ENCODE measurements at regions not wholly inside any gene's neighbourhood (a gene's known extent, or its start where the extent isn't known, plus 50 kb on each side); places are given as distances from the start of the nearest gene placed in this dataset.
"Not testable (repeated sequence)": the region's sequence is repeated elsewhere in the genome, so short reads cannot be mapped to it uniquely, and the experiment has no call there.

DNA sequence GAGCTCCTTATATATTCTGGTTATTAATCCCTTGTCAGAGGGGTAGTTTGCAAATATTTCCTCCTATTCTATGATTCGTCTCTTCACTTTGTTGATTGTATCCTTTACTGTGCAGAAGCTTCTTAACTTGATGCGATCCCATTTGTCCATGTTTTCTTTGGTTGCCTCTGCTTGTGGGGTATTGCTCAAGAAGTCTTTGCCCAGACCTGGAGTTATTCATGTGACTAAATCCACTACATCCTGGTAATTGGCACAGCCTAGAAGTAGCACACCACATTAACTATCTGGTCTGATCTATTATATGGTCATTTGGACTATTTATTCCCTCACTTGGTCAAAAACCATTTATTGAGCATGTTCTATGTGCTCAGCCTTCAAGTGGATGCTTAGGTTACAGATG is 164.8 kb upstream of the ATP11B start:
- ATAC-seq (replicated peaks) (no peak), DNase-seq (no peak)
- Mint-ChIP-seq H3K36me3 (no peaks in the 10 kb centered on the region), H3K4me3 (no peak overlapping the region), H3K27ac (no peak overlapping the region), H3K9me3 (no peaks in the 10 kb centered on the region), H3K27me3 (peaks cover 8 to 14% of the 10 kb centered on the region in 2 donors), H3K4me1 (no peaks in the 10 kb centered on the region)

- no peaks in the 10 kb centered on the region for H3K4me1 Mint-ChIP-seq
- H3K36me3 Mint-ChIP-seq: no peaks in the 10 kb centered on the region
- H3K27me3 Mint-ChIP-seq: peaks cover 7 to 14% of the 10 kb centered on the region in 2 donors
- ATAC-seq (replicated peaks): no peak
- no peak overlapping the region for H3K27ac Mint-ChIP-seq
- no peak overlapping the region for H3K4me3 Mint-ChIP-seq
- H3K9me3 Mint-ChIP-seq: no peaks in the 10 kb centered on the region
- no peak for DNase-seq
Measured at GRCh38 chr3:182629521-182629920, 163.8 kb upstream of the ATP11B start.

- Mint-ChIP-seq H3K27me3 (peaks cover 4 to 10% of the 10 kb centered on the region in 2 donors), H3K4me1 (no peaks in the 10 kb centered on the region)
- ATAC-seq (replicated peaks): peak in 1 of 2 donors; percentile 7
Measured at GRCh38 chr3:182631183-182632076, 161.9 kb upstream of the ATP11B start.

GRCh38 chr3:182632077-182632393 is 161.3 kb upstream of the ATP11B start:
- Mint-ChIP-seq H3K27ac (no peak overlapping the region), H3K36me3 (no peaks in the 10 kb centered on the region), H3K9me3 (no peaks in the 10 kb centered on the region), H3K4me1 (no peaks in the 10 kb centered on the region), H3K4me3 (no peak overlapping the region), H3K27me3 (peaks cover 5 to 12% of the 10 kb centered on the region in 2 donors)
- DNase-seq (no peak), ATAC-seq (replicated peaks) (no peak)

More at GRCh38 chr3:182631183-182632076, 161.9 kb upstream of the ATP11B start:
- no peak overlapping the region for H3K4me3 Mint-ChIP-seq
- no peak overlapping the region for H3K27ac Mint-ChIP-seq
- no peaks in the 10 kb centered on the region for H3K36me3 Mint-ChIP-seq
- H3K9me3 Mint-ChIP-seq: no peaks in the 10 kb centered on the region
- no peak for DNase-seq

- H3K27ac Mint-ChIP-seq: no peak overlapping the region
- H3K4me3 Mint-ChIP-seq: no peak overlapping the region
- no peaks in the 10 kb centered on the region for H3K36me3 Mint-ChIP-seq
- no peak for DNase-seq
- ATAC-seq (replicated peaks): no peak
- peaks cover 12 to 20% of the 10 kb centered on the region in 2 donors for H3K27me3 Mint-ChIP-seq
- no peaks in the 10 kb centered on the region for H3K4me1 Mint-ChIP-seq
- no peaks in the 10 kb centered on the region for H3K9me3 Mint-ChIP-seq
Measured at GRCh38 chr3:182633186-182633585, 160.1 kb upstream of the ATP11B start.

DNA sequence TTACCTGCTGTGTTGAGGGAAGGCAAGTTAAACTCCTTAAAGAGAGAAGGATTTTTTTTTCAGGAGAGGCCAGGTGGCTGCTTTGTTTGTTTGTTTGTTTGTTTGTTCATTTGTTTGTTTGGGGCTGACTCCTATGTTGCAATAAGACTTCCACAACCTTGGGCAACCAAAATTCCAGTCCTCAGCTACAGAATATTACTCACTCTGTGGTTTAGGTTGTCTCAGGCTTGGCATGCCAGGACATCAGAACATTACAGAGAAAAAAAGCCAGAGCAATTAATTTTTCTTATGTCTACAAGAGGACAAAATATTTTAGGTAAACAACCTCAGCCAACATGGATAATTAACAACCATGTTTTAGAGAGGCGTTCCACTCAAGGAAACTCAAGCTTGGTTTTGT is 156.7 kb upstream of the ATP11B start:
- Mint-ChIP-seq H3K27ac (no peak overlapping the region), H3K4me3 (no peak overlapping the region), H3K36me3 (no peaks in the 10 kb centered on the region), H3K27me3 (peaks cover 13 to 23% of the 10 kb centered on the region in 2 donors), H3K9me3 (peaks cover 3 to 4% of the 10 kb centered on the region in 2 donors), H3K4me1 (no peaks in the 10 kb centered on the region)
- DNase-seq (no peak), ATAC-seq (replicated peaks) (no peak)

- no peaks in the 10 kb centered on the region for H3K36me3 Mint-ChIP-seq
- H3K4me3 Mint-ChIP-seq: no peak overlapping the region
- DNase-seq: no peak
- peaks cover 3 to 4% of the 10 kb centered on the region in 2 donors for H3K9me3 Mint-ChIP-seq
- H3K27ac Mint-ChIP-seq: no peak overlapping the region
- peaks cover 13 to 23% of the 10 kb centered on the region in 2 donors for H3K27me3 Mint-ChIP-seq
- no peaks in the 10 kb centered on the region for H3K4me1 Mint-ChIP-seq
- ATAC-seq (replicated peaks): peak in 1 of 2 donors; percentile 19
Measured at GRCh38 chr3:182637350-182638110, 155.8 kb upstream of the ATP11B start.

GRCh38 chr3:182644013-182644412 is 149.3 kb upstream of the ATP11B start:
- ATAC-seq (replicated peaks) (no peak), DNase-seq (no peak)
- Mint-ChIP-seq H3K27ac (no peak overlapping the region), H3K4me1 (no peaks in the 10 kb centered on the region), H3K4me3 (no peak overlapping the region), H3K9me3 (peaks cover 3 to 4% of the 10 kb centered on the region in 2 donors), H3K27me3 (peaks cover 7 to 29% of the 10 kb centered on the region in 2 donors), H3K36me3 (no peaks in the 10 kb centered on the region)

DNA sequence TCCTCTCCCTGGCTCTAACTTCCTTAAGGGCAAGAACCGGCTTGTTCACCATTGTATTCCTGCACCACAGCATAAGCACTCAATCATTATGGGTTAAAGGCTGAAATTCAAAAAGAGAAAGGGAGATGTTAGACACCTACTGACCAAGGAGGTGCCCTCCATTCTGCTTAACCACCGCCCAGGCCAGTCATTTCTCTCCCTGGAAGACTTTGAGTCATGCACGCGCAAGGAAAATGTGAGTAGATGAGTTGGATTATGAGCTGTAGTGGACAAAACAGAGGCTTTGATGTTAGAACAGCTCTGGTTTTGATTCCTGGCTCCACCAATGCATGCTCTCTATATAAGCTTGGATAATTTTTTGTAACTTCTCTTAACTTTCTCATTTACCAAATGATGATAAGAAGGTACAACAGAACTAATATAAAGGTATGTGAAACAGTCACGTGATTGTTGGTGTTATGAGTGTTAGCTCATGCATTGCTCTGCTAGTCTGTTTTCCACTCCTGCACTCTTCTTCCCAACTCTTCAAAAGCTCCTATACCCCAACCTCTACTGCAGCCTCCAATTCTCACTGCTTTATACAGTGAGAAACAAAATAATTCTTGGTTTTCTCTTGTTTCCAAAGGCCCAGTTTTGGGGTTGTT is 148.4 kb upstream of the ATP11B start:
- no peak for DNase-seq
- Mint-ChIP-seq H3K27ac (no peak overlapping the region), H3K9me3 (peaks cover 3 to 4% of the 10 kb centered on the region in 2 donors), H3K36me3 (no peaks in the 10 kb centered on the region), H3K4me3 (no peak overlapping the region), H3K4me1 (no peaks in the 10 kb centered on the region), H3K27me3 (peaks cover 7 to 29% of the 10 kb centered on the region in 2 donors)
- ATAC-seq (replicated peaks): peak; percentile 41 to 43

DNA sequence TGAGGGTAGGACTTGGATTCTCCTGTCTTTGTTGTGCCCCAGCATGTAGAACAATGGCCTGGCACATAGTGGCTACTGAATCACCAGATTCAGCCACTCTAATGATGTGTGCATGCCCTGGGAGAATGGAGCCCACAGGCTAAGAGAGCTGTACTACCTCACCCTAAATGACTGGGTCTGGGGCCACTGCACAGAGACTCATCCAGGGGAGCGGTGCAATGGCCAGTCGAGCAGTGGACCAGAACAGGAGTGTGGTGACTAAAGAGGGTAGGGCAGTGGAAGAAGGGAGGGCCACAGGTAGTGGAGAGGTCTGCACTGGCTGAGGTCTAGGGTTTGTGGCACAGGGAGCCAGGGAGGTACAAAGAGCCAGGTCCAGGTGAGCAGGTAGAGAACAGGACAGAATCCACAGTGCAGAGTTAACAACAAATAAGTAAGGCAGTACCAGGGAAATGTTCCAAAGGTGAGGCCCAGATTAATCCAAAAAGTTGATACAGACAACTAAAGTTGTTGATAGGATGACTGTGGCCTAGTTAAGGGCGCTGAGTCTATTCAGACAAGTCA is 142.7 kb upstream of the ATP11B start:
- Mint-ChIP-seq H3K4me1 (no peaks in the 10 kb centered on the region), H3K36me3 (no peaks in the 10 kb centered on the region)
- no peak for ATAC-seq (replicated peaks)

GRCh38 chr3:182651461-182651860 is 141.8 kb upstream of the ATP11B start:
- Mint-ChIP-seq H3K36me3 (no peaks in the 10 kb centered on the region), H3K9me3 (peaks cover 0 to 4% of the 10 kb centered on the region in 2 donors), H3K4me1 (no peaks in the 10 kb centered on the region), H3K27me3 (peaks cover 13 to 15% of the 10 kb centered on the region in 2 donors), H3K4me3 (no peak overlapping the region), H3K27ac (no peak overlapping the region)
- no peak for DNase-seq
- no peak for ATAC-seq (replicated peaks)

More for the DNA sequence above, 142.7 kb upstream of the ATP11B start:
- no peak overlapping the region for H3K4me3 Mint-ChIP-seq
- H3K27ac Mint-ChIP-seq: no peak overlapping the region
- no peak for DNase-seq
- H3K27me3 Mint-ChIP-seq: peaks cover 13 to 17% of the 10 kb centered on the region in 2 donors
- H3K9me3 Mint-ChIP-seq: peaks cover 0 to 4% of the 10 kb centered on the region in 2 donors

DNA sequence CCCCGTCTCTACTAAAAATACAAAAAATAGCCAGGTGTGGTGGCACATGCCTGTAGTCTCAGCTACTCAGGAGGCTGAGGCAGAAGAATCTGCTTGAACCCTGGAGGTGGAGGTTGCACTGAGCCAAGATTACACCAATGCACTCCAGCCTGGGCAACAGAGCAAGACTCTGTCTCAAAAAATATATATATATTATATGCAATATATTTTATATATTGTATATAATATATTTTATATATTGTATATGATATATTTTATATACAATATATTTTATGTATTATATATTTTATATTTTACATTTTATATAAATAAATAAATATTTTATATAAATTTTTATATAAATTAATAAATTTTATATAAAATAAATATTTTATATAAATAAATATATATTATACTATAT is 140.2 kb upstream of the ATP11B start:
- H3K27ac Mint-ChIP-seq; H3K4me3 Mint-ChIP-seq; H3K4me1 Mint-ChIP-seq; H3K36me3 Mint-ChIP-seq; H3K9me3 Mint-ChIP-seq; ATAC-seq (replicated peaks); DNase-seq: not testable (repeated sequence)
- H3K27me3 Mint-ChIP-seq: peaks cover 7 to 10% of the 10 kb centered on the region in 2 donors

DNA sequence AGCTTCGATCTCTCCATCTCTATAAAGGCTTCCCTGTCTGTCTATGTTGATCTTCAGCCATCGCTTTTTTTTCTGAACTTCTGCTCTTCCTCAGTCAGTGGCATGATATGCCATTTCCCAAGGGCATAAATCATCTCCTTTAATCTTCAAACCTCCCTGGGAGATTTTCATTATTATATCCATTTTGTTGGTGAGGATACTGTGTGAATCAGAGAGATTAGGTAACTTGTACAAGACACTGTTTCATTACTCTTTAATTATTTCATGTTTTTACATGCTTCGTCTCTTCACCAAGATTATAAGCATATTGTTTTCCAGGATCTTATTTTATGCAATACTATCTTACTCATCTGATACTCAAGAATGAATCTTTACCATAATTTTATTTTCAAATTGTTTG is 124.8 kb upstream of the ATP11B start:
- DNase-seq (no peak), ATAC-seq (replicated peaks) (no peak)
- Mint-ChIP-seq H3K27me3 (peaks cover 17 to 33% of the 10 kb centered on the region in 2 donors), H3K27ac (no peak overlapping the region), H3K4me1 (no peaks in the 10 kb centered on the region), H3K36me3 (no peaks in the 10 kb centered on the region), H3K9me3 (no peaks in the 10 kb centered on the region), H3K4me3 (no peak overlapping the region)

- H3K9me3 Mint-ChIP-seq: no peaks in the 10 kb centered on the region
- H3K27ac Mint-ChIP-seq: no peak overlapping the region
- no peaks in the 10 kb centered on the region for H3K36me3 Mint-ChIP-seq
- no peaks in the 10 kb centered on the region for H3K4me1 Mint-ChIP-seq
- DNase-seq (no peak), ATAC-seq (replicated peaks) (no peak)
- peaks cover 17 to 33% of the 10 kb centered on the region in 2 donors for H3K27me3 Mint-ChIP-seq
- no peak overlapping the region for H3K4me3 Mint-ChIP-seq
Measured at GRCh38 chr3:182668974-182669373, 124.3 kb upstream of the ATP11B start.
